ENCODE measurements at regions not wholly inside any gene's neighbourhood (a gene's known extent, or its start where the extent isn't known, plus 50 kb on each side); places are given as distances from the start of the nearest gene placed in this dataset.

- TF ChIP-seq CTCF (IDR thresholded peaks at IDR 0.05; ENCODE audit: insufficient read depth, low read length, poor library complexity, severe bottlenecking), result no peak
- no peak for TF ChIP-seq EZH2phosphoT487 (conservative IDR thresholded peaks at IDR 0.05; ENCODE audit: low read length)
- Histone ChIP-seq H3K27me3 (ENCODE audit: low read length) (no peaks in the 10 kb centered on the region), H4K20me1 (ENCODE audit: low read depth, low read length) (no peaks in the 10 kb centered on the region), H3K36me3 (ENCODE audit: low read length) (no peaks in the 10 kb centered on the region), H3K27ac (ENCODE audit: low read depth, low read length) (no peak overlapping the region), H3K79me2 (ENCODE audit: insufficient read depth, low read length) (no peaks in the 10 kb centered on the region), H3K9me3 (ENCODE audit: insufficient read depth, low read length) (no peaks in the 10 kb centered on the region), H3K9ac (ENCODE audit: low read length) (no peak overlapping the region), H3K4me3 (ENCODE audit: insufficient read depth, low read length, poor library complexity, severe bottlenecking) (no peak overlapping the region), H3F3A (ENCODE audit: insufficient read depth) (no peaks in the 10 kb centered on the region), H3K9me2 (replicated peaks; ENCODE audit: insufficient read depth, low read length) (no peaks in the 10 kb centered on the region), H2AFZ (ENCODE audit: low read depth, low read length, severe bottlenecking) (no peak overlapping the region), H3K4me2 (ENCODE audit: low read depth, low read length, poor library complexity, severe bottlenecking) (no peak overlapping the region)
Measured at GRCh38 chr14:65234752-65235361, 132.5 kb upstream of the MAX start.

GRCh38 chr14:65237023-65237814 is 134.9 kb upstream of the MAX start:
- no peak overlapping the region for H2AFZ ChIP-seq (ENCODE audit: low read depth, low read length, severe bottlenecking)
- H3K9ac ChIP-seq (ENCODE audit: low read length), result no peak overlapping the region
- H3K36me3 ChIP-seq (ENCODE audit: low read length), result no peaks in the 10 kb centered on the region
- H3F3A ChIP-seq (ENCODE audit: insufficient read depth), result no peaks in the 10 kb centered on the region
- H4K20me1 ChIP-seq (ENCODE audit: low read depth, low read length), result no peaks in the 10 kb centered on the region
- H3K27me3 ChIP-seq (ENCODE audit: low read length), result no peaks in the 10 kb centered on the region
- no peak overlapping the region for H3K27ac ChIP-seq (ENCODE audit: low read depth, low read length)
- H3K9me2 ChIP-seq (replicated peaks; ENCODE audit: insufficient read depth, low read length), result no peaks in the 10 kb centered on the region
- H3K79me2 ChIP-seq (ENCODE audit: insufficient read depth, low read length), result no peaks in the 10 kb centered on the region
- no peaks in the 10 kb centered on the region for H3K9me3 ChIP-seq (ENCODE audit: insufficient read depth, low read length)
- no peak overlapping the region for H3K4me3 ChIP-seq (ENCODE audit: insufficient read depth, low read length, poor library complexity, severe bottlenecking)
- TF ChIP-seq EZH2phosphoT487 (conservative IDR thresholded peaks at IDR 0.05; ENCODE audit: low read length) (no peak), CTCF (IDR thresholded peaks at IDR 0.05; ENCODE audit: insufficient read depth, low read length, poor library complexity, severe bottlenecking) (no peak)
- no peak overlapping the region for H3K4me2 ChIP-seq (ENCODE audit: low read depth, low read length, poor library complexity, severe bottlenecking)

- Histone ChIP-seq H3K79me2 (ENCODE audit: insufficient read depth, low read length) (no peaks in the 10 kb centered on the region), H3K9ac (ENCODE audit: low read length) (no peak overlapping the region), H3K4me2 (ENCODE audit: low read depth, low read length, poor library complexity, severe bottlenecking) (no peak overlapping the region), H4K20me1 (ENCODE audit: low read depth, low read length) (no peaks in the 10 kb centered on the region), H3K36me3 (ENCODE audit: low read length) (no peaks in the 10 kb centered on the region), H3K27ac (ENCODE audit: low read depth, low read length) (no peak overlapping the region), H3K9me3 (ENCODE audit: insufficient read depth, low read length) (no peaks in the 10 kb centered on the region), H3K9me2 (replicated peaks; ENCODE audit: insufficient read depth, low read length) (no peaks in the 10 kb centered on the region), H3K27me3 (ENCODE audit: low read length) (no peaks in the 10 kb centered on the region), H2AFZ (ENCODE audit: low read depth, low read length, severe bottlenecking) (no peak overlapping the region), H3F3A (ENCODE audit: insufficient read depth) (no peaks in the 10 kb centered on the region), H3K4me3 (ENCODE audit: insufficient read depth, low read length, poor library complexity, severe bottlenecking) (no peak overlapping the region)
- TF ChIP-seq EZH2phosphoT487 (conservative IDR thresholded peaks at IDR 0.05; ENCODE audit: low read length), result no peak
- no peak for TF ChIP-seq CTCF (IDR thresholded peaks at IDR 0.05; ENCODE audit: insufficient read depth, low read length, poor library complexity, severe bottlenecking)
Measured at GRCh38 chr14:65237941-65238340, 135.6 kb upstream of the MAX start.

Measured in SU-DHL-6 (cell line).